ENCODE measurements at regions not wholly inside any gene's neighbourhood (a gene's known extent, or its start where the extent isn't known, plus 50 kb on each side); places are given as distances from the start of the nearest gene placed in this dataset.

DNA sequence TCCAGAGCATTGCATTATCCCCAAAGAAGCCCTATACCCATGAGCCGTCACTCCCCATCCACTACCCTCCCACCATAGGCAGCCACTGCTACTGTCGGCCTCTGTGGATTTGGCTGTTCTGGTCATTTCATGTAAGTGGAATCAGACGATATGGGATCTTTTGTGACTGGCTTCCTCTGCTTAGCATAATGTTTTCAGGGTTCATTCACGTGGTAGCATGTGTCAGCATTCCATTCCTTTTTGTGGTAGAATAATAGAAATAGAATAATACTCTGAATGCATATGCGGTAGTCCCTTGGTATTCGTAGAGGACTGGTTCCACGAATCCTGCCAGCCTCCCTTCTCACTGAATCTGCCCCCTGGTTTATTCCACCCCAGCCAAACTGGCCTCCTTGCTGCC is 402.6 kb upstream of the SULF2 start:
- Histone ChIP-seq H3K9me3 (ENCODE audit: insufficient read depth, low read depth, low read length) (peaks cover 8% of the 10 kb centered on the region; the same call in 1 of the 2 replicates), H3K27me3 (ENCODE audit: insufficient read depth, low read length, poor library complexity, severe bottlenecking) (no peaks in the 10 kb centered on the region), H3K4me3 (ENCODE audit: low read length, poor library complexity, severe bottlenecking) (no peak overlapping the region), H3F3A (ENCODE audit: low read depth) (no peaks in the 10 kb centered on the region), H4K20me1 (ENCODE audit: insufficient read depth, low read length, poor library complexity, severe bottlenecking) (no peaks in the 10 kb centered on the region), H3K4me1 (ENCODE audit: insufficient read depth, low read length, poor library complexity, severe bottlenecking) (no peaks in the 10 kb centered on the region), H3K9ac (ENCODE audit: low read depth, low read length, poor library complexity, severe bottlenecking) (no peak overlapping the region), H3K4me2 (ENCODE audit: low read depth, low read length, poor library complexity, severe bottlenecking) (no peak overlapping the region), H2AFZ (ENCODE audit: low read length) (no peak overlapping the region), H3K79me2 (ENCODE audit: insufficient read depth, low read length) (no peaks in the 10 kb centered on the region), H3K36me3 (ENCODE audit: insufficient read depth, low read length) (no peaks in the 10 kb centered on the region), H3K9me2 (replicated peaks; ENCODE audit: low read depth, low read length) (no peaks in the 10 kb centered on the region)
- no peak for TF ChIP-seq EZH2phosphoT487 (IDR thresholded peaks at IDR 0.05; ENCODE audit: borderline replicate concordance)
- TF ChIP-seq, protein P1, sequence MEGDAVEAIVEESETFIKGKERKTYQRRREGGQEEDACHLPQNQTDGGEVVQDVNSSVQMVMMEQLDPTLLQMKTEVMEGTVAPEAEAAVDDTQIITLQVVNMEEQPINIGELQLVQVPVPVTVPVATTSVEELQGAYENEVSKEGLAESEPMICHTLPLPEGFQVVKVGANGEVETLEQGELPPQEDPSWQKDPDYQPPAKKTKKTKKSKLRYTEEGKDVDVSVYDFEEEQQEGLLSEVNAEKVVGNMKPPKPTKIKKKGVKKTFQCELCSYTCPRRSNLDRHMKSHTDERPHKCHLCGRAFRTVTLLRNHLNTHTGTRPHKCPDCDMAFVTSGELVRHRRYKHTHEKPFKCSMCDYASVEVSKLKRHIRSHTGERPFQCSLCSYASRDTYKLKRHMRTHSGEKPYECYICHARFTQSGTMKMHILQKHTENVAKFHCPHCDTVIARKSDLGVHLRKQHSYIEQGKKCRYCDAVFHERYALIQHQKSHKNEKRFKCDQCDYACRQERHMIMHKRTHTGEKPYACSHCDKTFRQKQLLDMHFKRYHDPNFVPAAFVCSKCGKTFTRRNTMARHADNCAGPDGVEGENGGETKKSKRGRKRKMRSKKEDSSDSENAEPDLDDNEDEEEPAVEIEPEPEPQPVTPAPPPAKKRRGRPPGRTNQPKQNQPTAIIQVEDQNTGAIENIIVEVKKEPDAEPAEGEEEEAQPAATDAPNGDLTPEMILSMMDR (conservative IDR thresholded peaks at IDR 0.05; ENCODE audit: low read length): no peak

GRCh38 chr20:48186915-48187314 is 401.6 kb upstream of the SULF2 start:
- H2AFZ ChIP-seq (ENCODE audit: low read length): no peak overlapping the region
- H3K36me3 ChIP-seq (ENCODE audit: insufficient read depth, low read length): no peaks in the 10 kb centered on the region
- H3K4me2 ChIP-seq (ENCODE audit: low read depth, low read length, poor library complexity, severe bottlenecking): no peak overlapping the region
- H3K9me3 ChIP-seq (ENCODE audit: insufficient read depth, low read depth, low read length): peaks cover 8% of the 10 kb centered on the region; the same call in 1 of the 2 replicates
- no peak overlapping the region for H3K9ac ChIP-seq (ENCODE audit: low read depth, low read length, poor library complexity, severe bottlenecking)
- no peak overlapping the region for H3K4me3 ChIP-seq (ENCODE audit: low read length, poor library complexity, severe bottlenecking)
- no peaks in the 10 kb centered on the region for H4K20me1 ChIP-seq (ENCODE audit: insufficient read depth, low read length, poor library complexity, severe bottlenecking)
- no peaks in the 10 kb centered on the region for H3K4me1 ChIP-seq (ENCODE audit: insufficient read depth, low read length, poor library complexity, severe bottlenecking)
- H3F3A ChIP-seq (ENCODE audit: low read depth): no peaks in the 10 kb centered on the region
- H3K9me2 ChIP-seq (replicated peaks; ENCODE audit: low read depth, low read length): no peaks in the 10 kb centered on the region
- no peaks in the 10 kb centered on the region for H3K27me3 ChIP-seq (ENCODE audit: insufficient read depth, low read length, poor library complexity, severe bottlenecking)
- no peaks in the 10 kb centered on the region for H3K79me2 ChIP-seq (ENCODE audit: insufficient read depth, low read length)
- TF ChIP-seq EZH2phosphoT487 (IDR thresholded peaks at IDR 0.05; ENCODE audit: borderline replicate concordance): no peak
- TF ChIP-seq, protein P1 (conservative IDR thresholded peaks at IDR 0.05; ENCODE audit: low read length): no peak

DNA sequence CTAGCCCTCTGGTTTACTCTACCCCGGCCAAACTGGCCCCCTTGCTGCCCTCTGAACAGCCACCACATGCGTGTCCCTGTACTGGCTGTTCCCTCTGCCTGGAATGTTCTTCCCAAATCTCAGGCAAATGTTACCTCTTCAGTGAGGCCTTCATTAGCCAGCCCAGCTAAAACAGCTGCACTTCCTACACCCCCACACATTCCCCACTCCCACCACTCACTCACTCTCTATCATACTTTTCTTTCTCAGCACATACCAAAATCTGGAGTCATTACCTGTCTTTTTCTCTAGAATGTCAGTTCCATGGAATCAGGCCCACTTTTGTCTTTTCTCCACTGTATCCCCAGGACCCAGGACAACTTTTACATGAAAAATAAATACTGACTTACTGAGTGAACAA is 401.2 kb upstream of the SULF2 start:
- Histone ChIP-seq H3K36me3 (ENCODE audit: insufficient read depth, low read length) (no peaks in the 10 kb centered on the region), H2AFZ (ENCODE audit: low read length) (no peak overlapping the region), H3K4me1 (ENCODE audit: insufficient read depth, low read length, poor library complexity, severe bottlenecking) (no peaks in the 10 kb centered on the region), H3K9me3 (ENCODE audit: insufficient read depth, low read depth, low read length) (peaks cover 8% of the 10 kb centered on the region; the same call in 1 of the 2 replicates), H3K9me2 (replicated peaks; ENCODE audit: low read depth, low read length) (no peaks in the 10 kb centered on the region), H3K4me3 (ENCODE audit: low read length, poor library complexity, severe bottlenecking) (no peak overlapping the region), H3K79me2 (ENCODE audit: insufficient read depth, low read length) (no peaks in the 10 kb centered on the region), H3K9ac (ENCODE audit: low read depth, low read length, poor library complexity, severe bottlenecking) (no peak overlapping the region), H3K27me3 (ENCODE audit: insufficient read depth, low read length, poor library complexity, severe bottlenecking) (no peaks in the 10 kb centered on the region), H3K4me2 (ENCODE audit: low read depth, low read length, poor library complexity, severe bottlenecking) (no peak overlapping the region), H3F3A (ENCODE audit: low read depth) (no peaks in the 10 kb centered on the region), H4K20me1 (ENCODE audit: insufficient read depth, low read length, poor library complexity, severe bottlenecking) (no peaks in the 10 kb centered on the region)
- TF ChIP-seq, protein P1 (conservative IDR thresholded peaks at IDR 0.05; ENCODE audit: low read length): no peak
- no peak for TF ChIP-seq EZH2phosphoT487 (IDR thresholded peaks at IDR 0.05; ENCODE audit: borderline replicate concordance)
